Esophagus (tissue), 2 donors: ENCODE measurements at regions not wholly inside any gene's neighbourhood (a gene's known extent, or its start where the extent isn't known, plus 50 kb on each side); places are given as distances from the start of the nearest gene placed in this dataset.
"Not testable (repeated sequence)": the region's sequence is repeated elsewhere in the genome, so short reads cannot be mapped to it uniquely, and the experiment has no call there.

Experiments used
- H3K27ac ChIP-seq, 2 donors: one replicate each; pipeline ENCODE4 v1.5.1; 2013; ENCODE audit warnings: low read depth in 2 of 2, mild to moderate bottlenecking in 2 of 2, inconsistent platforms in 1 of 2, low read length in 1 of 2, moderate library complexity in 1 of 2
- H3K27me3 ChIP-seq, 2 donors: one replicate each; pipeline ENCODE4 v1.6.1; 2013; ENCODE audit warnings: low read length in 2 of 2, control low read depth in 1 of 2, mild to moderate bottlenecking in 1 of 2; ENCODE audit not compliant: insufficient read depth in 2 of 2, control insufficient read depth in 1 of 2
- H3K36me3 ChIP-seq, 2 donors: one replicate each; pipeline ENCODE4 v1.6.1; 2013; ENCODE audit warnings: low read length in 1 of 2; ENCODE audit not compliant: control insufficient read depth in 2 of 2, insufficient read depth in 2 of 2
- H3K4me1 ChIP-seq, 2 donors: one replicate each; pipeline ENCODE4 v1.6.1; 2013; ENCODE audit warnings: low read length in 1 of 2; ENCODE audit not compliant: control insufficient read depth in 2 of 2, insufficient read depth in 2 of 2
- H3K4me3 ChIP-seq, 2 donors: one replicate each; pipeline ENCODE4 v1.5.1; 2013; ENCODE audit warnings: low read length in 2 of 2, mild to moderate bottlenecking in 2 of 2, low read depth in 1 of 2, moderate library complexity in 1 of 2
- H3K9me3 ChIP-seq, 2 donors: one replicate each; pipeline ENCODE4 v1.6.1; 2013; ENCODE audit warnings: mild to moderate bottlenecking in 2 of 2, low read depth in 1 of 2, low read length in 1 of 2, moderate library complexity in 1 of 2; ENCODE audit not compliant: control insufficient read depth in 2 of 2, insufficient read depth in 1 of 2
- WGBS, 2 donors: extraction: QIAGEN DNeasy Blood & Tissue Kit; methylation state at CpG; one replicate each; pipeline ENCODE4 v1.1.7; 2013; 5-methylcytosine and 5-hydroxymethylcytosine counted together
- donor health status: healthy with polysubstance abuse.
- donor health status: Bipolar disorder and iron deficiency.

DNA sequence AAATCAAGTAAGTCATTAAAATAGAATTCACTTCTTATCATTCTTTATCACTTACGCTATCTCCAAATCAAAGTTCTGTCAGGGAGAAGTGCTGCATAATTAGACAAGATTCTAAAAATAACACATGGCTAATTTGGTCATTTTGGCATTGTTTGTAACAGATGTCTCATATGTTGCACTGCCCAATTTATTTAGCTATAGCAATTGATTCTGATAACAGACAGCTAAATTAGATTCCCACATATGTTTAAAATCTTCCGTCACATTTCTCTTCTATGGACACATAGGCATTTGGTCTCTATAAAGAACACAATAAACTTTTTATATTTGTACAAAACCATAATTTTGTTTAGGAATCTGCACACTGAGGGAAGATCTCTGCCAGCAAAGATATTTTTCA is 644.5 kb upstream of the VRK2 start:
- Histone ChIP-seq H3K4me1 (no peaks in the 10 kb centered on the region), H3K27me3 (no peaks in the 10 kb centered on the region), H3K9me3 (peaks cover 8 to 10% of the 10 kb centered on the region in 2 donors), H3K36me3 (no peaks in the 10 kb centered on the region), H3K4me3 (no peak overlapping the region), H3K27ac (no peak overlapping the region)
- WGBS, 2 donors = 74 to 83% methylated on average over 2 of the region's 2 CpGs

DNA sequence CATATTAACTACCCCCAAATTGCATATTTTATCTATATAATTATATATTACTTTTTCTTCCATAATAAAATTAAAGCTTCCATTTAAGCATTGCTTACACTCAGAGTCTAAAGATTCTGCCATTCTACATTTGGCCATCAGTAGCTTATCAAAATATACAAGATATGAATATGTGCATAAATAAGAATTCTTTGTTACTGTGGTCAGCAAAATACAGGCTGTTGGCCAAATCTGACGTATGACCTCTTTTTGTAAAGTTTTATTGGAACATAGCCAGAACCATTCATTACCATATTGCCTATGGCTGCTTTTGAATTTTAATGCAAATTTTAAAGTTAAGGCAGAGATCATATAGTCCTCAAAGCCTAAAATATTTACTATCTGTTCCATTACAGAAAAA is 643.9 kb upstream of the VRK2 start:
- no peak overlapping the region for H3K4me3 ChIP-seq
- H3K27ac ChIP-seq = no peak overlapping the region
- 30 to 42% methylated on average over 1 of the region's 1 CpG for WGBS, 2 donors
- H3K36me3 ChIP-seq = no peaks in the 10 kb centered on the region
- no peaks in the 10 kb centered on the region for H3K4me1 ChIP-seq
- H3K9me3 ChIP-seq = peaks cover 6% of the 10 kb centered on the region in 2 donors
- H3K27me3 ChIP-seq = no peaks in the 10 kb centered on the region

GRCh38 chr2:57407772-57408201 is 638.8 kb upstream of the VRK2 start:
- WGBS, 2 donors = 60 to 66% methylated on average over 1 of the region's 1 CpG

GRCh38 chr2:57408587-57408986 is 638.0 kb upstream of the VRK2 start:
- WGBS, 2 donors = 91% methylated on average over 1 of the region's 1 CpG

More at GRCh38 chr2:57407772-57408201, 638.8 kb upstream of the VRK2 start:
- no peaks in the 10 kb centered on the region for H3K9me3 ChIP-seq
- H3K4me1 ChIP-seq = no peaks in the 10 kb centered on the region
- no peaks in the 10 kb centered on the region for H3K27me3 ChIP-seq
- H3K4me3 ChIP-seq = no peak overlapping the region
- H3K36me3 ChIP-seq = no peaks in the 10 kb centered on the region
- no peak overlapping the region for H3K27ac ChIP-seq

GRCh38 chr2:57417007-57417406 is 629.6 kb upstream of the VRK2 start:
- H3K36me3 ChIP-seq = no peaks in the 10 kb centered on the region
- WGBS, 2 donors = 60 to 69% methylated on average over 4 of the region's 4 CpGs
- no peaks in the 10 kb centered on the region for H3K27me3 ChIP-seq
- H3K27ac ChIP-seq = no peak overlapping the region
- H3K4me1 ChIP-seq = no peaks in the 10 kb centered on the region
- no peaks in the 10 kb centered on the region for H3K9me3 ChIP-seq
- no peak overlapping the region for H3K4me3 ChIP-seq

More at GRCh38 chr2:57408587-57408986, 638.0 kb upstream of the VRK2 start:
- no peaks in the 10 kb centered on the region for H3K27me3 ChIP-seq
- no peaks in the 10 kb centered on the region for H3K9me3 ChIP-seq
- no peaks in the 10 kb centered on the region for H3K4me1 ChIP-seq
- no peaks in the 10 kb centered on the region for H3K36me3 ChIP-seq
- H3K4me3 ChIP-seq = no peak overlapping the region
- no peak overlapping the region for H3K27ac ChIP-seq

GRCh38 chr2:57418859-57419346 is 627.7 kb upstream of the VRK2 start:
- H3K9me3 ChIP-seq, H3K27ac ChIP-seq, H3K4me1 ChIP-seq, H3K4me3 ChIP-seq, H3K36me3 ChIP-seq, H3K27me3 ChIP-seq: not testable (repeated sequence)
- WGBS, 2 donors = 78 to 79% methylated on average over 14 of the region's 14 CpGs

DNA sequence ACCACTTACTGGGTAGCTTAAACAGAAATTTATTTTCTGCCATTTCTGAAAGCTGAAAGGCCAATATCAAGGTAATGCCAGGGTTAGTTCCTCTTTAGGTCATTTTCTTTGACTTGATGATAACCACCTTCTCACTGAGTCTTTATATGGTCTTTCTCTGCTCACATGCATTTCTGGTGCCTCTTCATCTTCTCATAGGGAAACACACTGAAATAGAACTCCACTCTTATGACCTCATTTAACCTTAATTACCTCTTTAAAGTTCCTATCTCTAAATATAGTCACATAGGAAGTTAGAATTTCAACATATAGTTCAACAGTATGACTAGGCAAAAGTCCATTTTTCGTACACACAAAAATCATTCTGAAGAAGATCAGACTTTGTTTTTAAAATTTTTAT is 616.8 kb upstream of the VRK2 start:
- Histone ChIP-seq H3K4me1 (no peaks in the 10 kb centered on the region), H3K36me3 (no peaks in the 10 kb centered on the region), H3K27me3 (no peaks in the 10 kb centered on the region), H3K27ac (no peak overlapping the region), H3K9me3 (no peaks in the 10 kb centered on the region), H3K4me3 (no peak overlapping the region)
- 46 to 57% methylated on average over 1 of the region's 1 CpG for WGBS, 2 donors

DNA sequence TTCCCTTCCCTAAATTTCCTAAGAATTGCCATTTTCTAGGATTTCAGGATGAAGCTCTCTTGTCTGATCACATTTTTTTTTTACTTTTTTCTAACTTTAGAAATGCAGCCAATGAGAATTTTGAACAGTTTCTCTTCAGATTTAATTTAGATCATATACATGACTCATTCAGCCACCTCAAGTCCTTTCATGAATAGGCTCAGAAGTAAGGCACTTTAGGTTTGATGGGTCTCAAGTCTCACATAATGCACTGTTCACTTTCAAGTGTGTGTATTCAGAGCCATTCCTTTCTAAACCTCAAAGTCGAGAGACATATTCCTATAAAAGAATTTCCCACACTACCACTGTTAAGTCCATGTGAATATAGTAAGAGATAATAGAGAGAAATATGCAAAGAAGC is 614.1 kb upstream of the VRK2 start:
- no peaks in the 10 kb centered on the region for H3K36me3 ChIP-seq
- WGBS, 2 donors = 35 to 58% methylated on average over 1 of the region's 1 CpG
- H3K9me3 ChIP-seq = no peaks in the 10 kb centered on the region

GRCh38 chr2:57434441-57434840 is 612.2 kb upstream of the VRK2 start:
- no peaks in the 10 kb centered on the region for H3K4me1 ChIP-seq
- no peak overlapping the region for H3K4me3 ChIP-seq
- no peaks in the 10 kb centered on the region for H3K27me3 ChIP-seq
- 70% methylated on average over 2 of the region's 2 CpGs for WGBS, 2 donors
- no peaks in the 10 kb centered on the region for H3K9me3 ChIP-seq
- H3K27ac ChIP-seq = no peak overlapping the region
- H3K36me3 ChIP-seq = no peaks in the 10 kb centered on the region

More for the DNA sequence above, 614.1 kb upstream of the VRK2 start:
- H3K27ac ChIP-seq = no peak overlapping the region
- no peak overlapping the region for H3K4me3 ChIP-seq
- no peaks in the 10 kb centered on the region for H3K4me1 ChIP-seq
- H3K27me3 ChIP-seq = no peaks in the 10 kb centered on the region

DNA sequence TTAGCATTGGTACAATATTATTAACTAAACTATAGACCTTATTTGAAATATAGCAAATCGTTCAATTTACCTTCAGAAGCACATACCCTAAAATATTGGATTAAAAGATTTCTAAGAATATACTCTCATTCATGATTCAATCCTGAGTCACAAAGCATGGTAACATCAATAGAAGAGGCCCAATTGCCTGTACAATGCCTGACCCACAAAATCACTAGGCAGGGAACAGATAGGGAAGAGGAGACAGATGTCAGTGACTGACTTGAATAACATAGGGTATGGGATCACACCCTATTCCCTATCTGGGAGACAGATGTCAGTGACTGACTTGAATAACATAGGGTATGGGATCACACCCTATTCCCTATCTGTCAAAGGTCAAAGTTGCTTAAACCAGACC is 611.6 kb upstream of the VRK2 start:
- Histone ChIP-seq H3K27me3 (no peaks in the 10 kb centered on the region), H3K36me3 (no peaks in the 10 kb centered on the region), H3K27ac (no peak overlapping the region), H3K9me3 (no peaks in the 10 kb centered on the region), H3K4me1 (no peaks in the 10 kb centered on the region), H3K4me3 (no peak overlapping the region)
- WGBS, 2 donors = 84 to 87% methylated on average over 1 of the region's 1 CpG
